CD14-positive monocyte (primary cell): ENCODE measurements at regions not wholly inside any gene's neighbourhood (a gene's known extent, or its start where the extent isn't known, plus 50 kb on each side); places are given as distances from the start of the nearest gene placed in this dataset.

Experiments
- DNase-seq, 3 donors: peaks; one replicate each; pipeline ENCODE4 v3.0.0-alpha.2; 2011 to 2022
- H2AFZ ChIP-seq: 2 replicates; pipeline ENCODE4 v1.6.0; 2012; ENCODE audit warnings: mild to moderate bottlenecking, low read depth, low read length, inconsistent platforms; ENCODE audit not compliant: insufficient read depth, poor library complexity, severe bottlenecking
- H3K27ac ChIP-seq, 2 donors: 1 replicate in 1 of 2; 2 replicates in 1 of 2; pipeline ENCODE4 v1.5.1; 2012 to 2013; ENCODE audit warnings: low read length in 2 of 2, control low read depth in 1 of 2, inconsistent platforms in 1 of 2, low read depth in 1 of 2, mild to moderate bottlenecking in 1 of 2
- H3K27me3 ChIP-seq, 2 donors: one replicate each; pipeline versions ENCODE4 v1.6.0 to v1.6.1; 2011 to 2013; ENCODE audit warnings: low read length in 2 of 2; ENCODE audit not compliant: control insufficient read depth in 2 of 2, insufficient read depth in 2 of 2
- H3K36me3 ChIP-seq, 2 donors: replicated peaks in 1 of 2; 1 replicate in 1 of 2; 2 replicates in 1 of 2; pipeline versions ENCODE4 v1.5.1 to v1.6.1; 2012 to 2013; ENCODE audit warnings: low read length in 2 of 2, control low read depth in 1 of 2, inconsistent platforms in 1 of 2, mild to moderate bottlenecking in 1 of 2; ENCODE audit not compliant: insufficient read depth in 2 of 2, control insufficient read depth in 1 of 2
- H3K4me1 ChIP-seq, 2 donors: 1 replicate in 1 of 2; 2 replicates in 1 of 2; pipeline versions ENCODE4 v1.5.1 to v1.6.1; 2012 to 2013; ENCODE audit warnings: low read length in 2 of 2, control low read depth in 1 of 2, inconsistent platforms in 1 of 2, mild to moderate bottlenecking in 1 of 2, moderate library complexity in 1 of 2; ENCODE audit not compliant: insufficient read depth in 2 of 2, control insufficient read depth in 1 of 2
- H3K4me2 ChIP-seq: replicated peaks from 2 replicates; pipeline ENCODE3; 2012; ENCODE audit warnings: low read length, moderate library complexity, mild to moderate bottlenecking; ENCODE audit not compliant: poor library complexity, severe bottlenecking; ENCODE audit errors: extremely low read depth
- H3K4me3 ChIP-seq, 3 experiments: fragments of 200-600 bp in 1 of 3; sonication (generic) in 1 of 3; replicated peaks in 1 of 3; 1 replicate in 2 of 3; 2 replicates in 1 of 3; pipeline ENCODE4 v1.5.1; 2011 to 2013; ENCODE audit warnings: low read length in 3 of 3, mild to moderate bottlenecking in 3 of 3, control low read depth in 2 of 3, low read depth in 2 of 3, inconsistent platforms in 1 of 3, moderate library complexity in 1 of 3
- H3K79me2 ChIP-seq: 2 replicates; pipeline ENCODE4 v1.6.0; 2012; ENCODE audit warnings: mild to moderate bottlenecking, control low read depth, inconsistent platforms, low read length, moderate library complexity; ENCODE audit not compliant: insufficient read depth
- H3K9ac ChIP-seq: 2 replicates; pipeline ENCODE4 v1.6.0; 2017; ENCODE audit warnings: low read length, mild to moderate bottlenecking; ENCODE audit not compliant: insufficient read depth, poor library complexity, severe bottlenecking
- H3K9me3 ChIP-seq, 2 donors: replicated peaks in 1 of 2; 1 replicate in 1 of 2; 2 replicates in 1 of 2; pipeline versions ENCODE4 v1.5.1 to v1.6.1; 2012 to 2013; ENCODE audit warnings: low read length in 2 of 2, control low read depth in 1 of 2; ENCODE audit not compliant: control insufficient read depth in 1 of 2, insufficient read depth in 1 of 2
- H4K20me1 ChIP-seq: 2 replicates; pipeline ENCODE4 v1.6.0; 2012; ENCODE audit warnings: mild to moderate bottlenecking, low read length, control low read depth, moderate library complexity; ENCODE audit not compliant: insufficient read depth
- H3K27ac Mint-ChIP-seq, 7 donors: one replicate each; pipeline ENCODE4 v1.8.0; 2020; ENCODE audit warnings: mild to moderate bottlenecking in 7 of 7, mixed read lengths in 7 of 7, moderate library complexity in 6 of 7, inconsistent platforms in 2 of 7
- H3K27me3 Mint-ChIP-seq, 3 donors: one replicate each; pipeline ENCODE4 v1.8.0; 2021 to 2022; ENCODE audit warnings: low read depth in 3 of 3, mild to moderate bottlenecking in 3 of 3, mixed read lengths in 3 of 3, moderate library complexity in 3 of 3, inconsistent platforms in 1 of 3
- H3K36me3 Mint-ChIP-seq, 2 donors: one replicate each; pipeline ENCODE4 v1.8.0; 2020; ENCODE audit warnings: mixed read lengths in 2 of 2, inconsistent platforms in 1 of 2, mild to moderate bottlenecking in 1 of 2
- H3K4me1 Mint-ChIP-seq: one replicate; pipeline ENCODE4 v1.8.0; 2020; ENCODE audit warnings: mild to moderate bottlenecking, mixed read lengths
- H3K4me3 Mint-ChIP-seq, 2 donors: one replicate each; pipeline ENCODE4 v1.8.0; 2020; ENCODE audit warnings: mild to moderate bottlenecking in 2 of 2, mixed read lengths in 2 of 2, moderate library complexity in 1 of 2
- H3K9me3 Mint-ChIP-seq, 7 donors: one replicate each; pipeline ENCODE4 v1.8.0; 2020 to 2022; ENCODE audit warnings: mixed read lengths in 7 of 7, mild to moderate bottlenecking in 6 of 7, moderate library complexity in 6 of 7, inconsistent platforms in 2 of 7
- CTCF ChIP-seq: fragments of 200-600 bp; IDR thresholded peaks from one replicate; pipeline ENCODE4 v1.8.0; 2022; ENCODE audit warnings: antibody characterized with exemption, mild to moderate bottlenecking
- WGBS: methylation state at CpG from one replicate; pipeline ENCODE4 v1.1.5; 2013; ENCODE audit warnings: missing lambda C conversion rate; ENCODE audit not compliant: insufficient coverage; 5-methylcytosine and 5-hydroxymethylcytosine counted together
- intact Hi-C, 2 donors: fragments of 100-400 bp; cut with micrococcal nuclease; formaldehyde crosslinking; loops; one replicate each; pipeline versions ENCODE4 v1.15.0 to v1.15.1; 2023

GRCh38 chr2:56715683-56716082, 531.9 kb downstream of the CCDC85A start:
- H3K4me2 ChIP-seq: no peak overlapping the region
- intact Hi-C loops: no loop called here
- H3K9me3 ChIP-seq: peaks cover 4% of the 10 kb centered on the region in 2 donors
- H4K20me1 ChIP-seq: no peaks in the 10 kb centered on the region
- Mint-ChIP-seq H3K4me3 (no peak overlapping the region), H3K4me1 (no peaks in the 10 kb centered on the region), H3K9me3 (peaks cover 3 to 20% (median 8%) of the 10 kb centered on the region in 7 donors), H3K27me3 (peaks cover 0 to 1% (median 0%) of the 10 kb centered on the region in 3 donors), H3K36me3 (no peaks in the 10 kb centered on the region), H3K27ac (no peak overlapping the region)
- no peak for DNase-seq
- no peak overlapping the region for H3K4me3 ChIP-seq
- no peaks in the 10 kb centered on the region for H3K79me2 ChIP-seq
- H3K4me1 ChIP-seq: no peaks in the 10 kb centered on the region
- WGBS: 77% methylated on average over 3 of the region's 3 CpGs
- H2AFZ ChIP-seq: no peak overlapping the region
- no peak overlapping the region for H3K27ac ChIP-seq
- no peak for TF ChIP-seq CTCF
- H3K36me3 ChIP-seq: no peaks in the 10 kb centered on the region
- H3K27me3 ChIP-seq: no peaks in the 10 kb centered on the region
- no peak overlapping the region for H3K9ac ChIP-seq

- Histone ChIP-seq H2AFZ (no peak overlapping the region), H3K27me3 (no peaks in the 10 kb centered on the region), H3K4me3 (no peak overlapping the region), H3K9ac (no peak overlapping the region), H3K36me3 (no peaks in the 10 kb centered on the region), H3K27ac (no peak overlapping the region), H3K4me2 (no peak overlapping the region), H3K9me3 (no peaks in the 10 kb centered on the region), H4K20me1 (no peaks in the 10 kb centered on the region), H3K79me2 (no peaks in the 10 kb centered on the region), H3K4me1 (no peaks in the 10 kb centered on the region)
- WGBS: no CpG with 5 or more reads among the region's 4 CpGs
- intact Hi-C loops: no loop called here
- no peak overlapping the region for H3K27ac Mint-ChIP-seq
- H3K9me3 Mint-ChIP-seq: peaks cover 5 to 17% (median 6%) of the 10 kb centered on the region in 7 donors
- no peak overlapping the region for H3K4me3 Mint-ChIP-seq
- H3K27me3 Mint-ChIP-seq: no peaks in the 10 kb centered on the region
- no peaks in the 10 kb centered on the region for H3K4me1 Mint-ChIP-seq
- no peaks in the 10 kb centered on the region for H3K36me3 Mint-ChIP-seq
- no peak for DNase-seq
- no peak for TF ChIP-seq CTCF
These were observed 534.6 kb downstream of the CCDC85A start for GRCh38 chr2:56718413-56718812.
